MM.1S (cell line): ENCODE measurements at regions not wholly inside any gene's neighbourhood (a gene's known extent, or its start where the extent isn't known, plus 50 kb on each side); places are given as distances from the start of the nearest gene placed in this dataset.

ENCODE experiments used
- CTCF ChIP-seq: fragments of 300-600 bp; sonication (generic); IDR thresholded peaks from 2 replicates; pipeline ENCODE4 v1.5.1; 2016; ENCODE audit warnings: antibody characterized with exemption, low read length, mixed read lengths
- EZH2phosphoT487 ChIP-seq: fragments of 300-600 bp; sonication (generic); IDR thresholded peaks from 2 replicates; pipeline ENCODE4 v1.6.1; 2018; ENCODE audit warnings: antibody characterized with exemption, low read length

- TF ChIP-seq CTCF (no peak), EZH2phosphoT487 (no peak)
Measured at GRCh38 chr5:90096415-90097081, 313.0 kb downstream of the CETN3 start.
